NCI-H2196 (cell line): ENCODE measurements at regions not wholly inside any gene's neighbourhood (a gene's known extent, or its start where the extent isn't known, plus 50 kb on each side); places are given as distances from the start of the nearest gene placed in this dataset.

Experiments used
- DNase-seq: peaks from one replicate; lab custom pipeline; 2025; ENCODE audit not compliant: unreplicated experiment; lab: John Stamatoyannopoulos, UW

- DNase-seq: no peak
Observed at GRCh38 chr3:178302966-178303930, 233.0 kb upstream of the KCNMB2 start.

- no peak for DNase-seq
Observed at GRCh38 chr3:178304758-178305467, 231.3 kb upstream of the KCNMB2 start.

- DNase-seq: no peak
Observed at GRCh38 chr3:178306432-178307115, 229.7 kb upstream of the KCNMB2 start.

- no peak for DNase-seq
Observed at GRCh38 chr3:178308771-178309170, 227.5 kb upstream of the KCNMB2 start.

GRCh38 chr3:178310949-178311348 is 225.3 kb upstream of the KCNMB2 start:
- no peak for DNase-seq

GRCh38 chr3:178313716-178314115 is 222.5 kb upstream of the KCNMB2 start:
- no peak for DNase-seq

- no peak for DNase-seq
Observed at GRCh38 chr3:178318340-178318739, 217.9 kb upstream of the KCNMB2 start.

- no peak for DNase-seq
Observed at GRCh38 chr3:178318941-178319816, 217.1 kb upstream of the KCNMB2 start.

- DNase-seq: peak; percentile 46
Observed at GRCh38 chr3:178320456-178321351, 215.5 kb upstream of the KCNMB2 start.

GRCh38 chr3:178324356-178324755 is 211.9 kb upstream of the KCNMB2 start:
- no peak for DNase-seq

GRCh38 chr3:178325330-178325729 is 210.9 kb upstream of the KCNMB2 start:
- peak; percentile 36 for DNase-seq

GRCh38 chr3:178329936-178330335 is 206.3 kb upstream of the KCNMB2 start:
- no peak for DNase-seq

- DNase-seq: no peak
Observed at GRCh38 chr3:178334239-178334638, 202.0 kb upstream of the KCNMB2 start.

- no peak for DNase-seq
Observed at GRCh38 chr3:178336336-178336735, 199.9 kb upstream of the KCNMB2 start.

GRCh38 chr3:178340506-178340905 is 195.7 kb upstream of the KCNMB2 start:
- no peak for DNase-seq

- no peak for DNase-seq
Observed at GRCh38 chr3:178341636-178342035, 194.6 kb upstream of the KCNMB2 start.

- DNase-seq: no peak
Observed at GRCh38 chr3:178342111-178342510, 194.1 kb upstream of the KCNMB2 start.

- no peak for DNase-seq
Observed at GRCh38 chr3:178343433-178344038, 192.7 kb upstream of the KCNMB2 start.

- DNase-seq: no peak
Observed at GRCh38 chr3:178345944-178346343, 190.3 kb upstream of the KCNMB2 start.
